ENCODE measurements at regions not wholly inside any gene's neighbourhood (a gene's known extent, or its start where the extent isn't known, plus 50 kb on each side); places are given as distances from the start of the nearest gene placed in this dataset.

- intact Hi-C loops (cut with DNase I): no loop called here
- WGBS, 3 donors: 66 to 68% (median 66%) methylated on average over 3 of the region's 3 CpGs
- DNase-seq: no peak
Observed at GRCh38 chr4:164508097-164508496, 245.8 kb upstream of the SMIM31 start.

GRCh38 chr4:164508771-164509170 is 245.2 kb upstream of the SMIM31 start:
- no peaks in the 10 kb centered on the region for H3K36me3 ChIP-seq (ENCODE audit: insufficient read depth in 1 of 2, low read depth in 1 of 2)
- no peak for DNase-seq
- H3K9me3 ChIP-seq: no peaks in the 10 kb centered on the region
- no peak overlapping the region for H3K27ac ChIP-seq
- H3K27me3 ChIP-seq (ENCODE audit: insufficient read depth in 3 of 3, low read length in 2 of 3): no peaks in the 10 kb centered on the region
- no peak for ATAC-seq
- no peak for TF ChIP-seq CTCF (IDR thresholded peaks at IDR 0.05)
- H3K4me1 ChIP-seq: no peaks in the 10 kb centered on the region
- H3K4me3 ChIP-seq: no peak overlapping the region
- intact Hi-C loops (cut with DNase I): no loop called here
- WGBS, 3 donors: 66 to 70% (median 69%) methylated on average over 1 of the region's 1 CpG

More at GRCh38 chr4:164508097-164508496, 245.8 kb upstream of the SMIM31 start:
- Histone ChIP-seq H3K4me3 (no peak overlapping the region), H3K36me3 (ENCODE audit: insufficient read depth in 1 of 2, low read depth in 1 of 2) (no peaks in the 10 kb centered on the region), H3K27me3 (ENCODE audit: insufficient read depth in 3 of 3, low read length in 2 of 3) (no peaks in the 10 kb centered on the region), H3K9me3 (no peaks in the 10 kb centered on the region), H3K27ac (no peak overlapping the region), H3K4me1 (no peaks in the 10 kb centered on the region)
- no peak for TF ChIP-seq CTCF (IDR thresholded peaks at IDR 0.05)
- no peak for ATAC-seq

- DNase-seq: no peak
- ATAC-seq: no peak
- H3K4me1 ChIP-seq: no peaks in the 10 kb centered on the region
- no peaks in the 10 kb centered on the region for H3K36me3 ChIP-seq (ENCODE audit: insufficient read depth in 1 of 2, low read depth in 1 of 2)
- TF ChIP-seq CTCF (IDR thresholded peaks at IDR 0.05): no peak
- H3K9me3 ChIP-seq: no peaks in the 10 kb centered on the region
- H3K27ac ChIP-seq: no peak overlapping the region
- no peak overlapping the region for H3K4me3 ChIP-seq
- WGBS, 3 donors: 39 to 50% (median 46%) methylated on average over 3 of the region's 3 CpGs
- H3K27me3 ChIP-seq (ENCODE audit: insufficient read depth in 3 of 3, low read length in 2 of 3): no peaks in the 10 kb centered on the region
- intact Hi-C loops (cut with DNase I): no loop called here
Observed at GRCh38 chr4:164509951-164510350, 244.0 kb upstream of the SMIM31 start.

GRCh38 chr4:164512124-164512523 is 241.8 kb upstream of the SMIM31 start:
- no peak for TF ChIP-seq CTCF (IDR thresholded peaks at IDR 0.05)

GRCh38 chr4:164514765-164515164 is 239.2 kb upstream of the SMIM31 start:
- ATAC-seq (no peak), DNase-seq (no peak)
- H3K27me3 ChIP-seq (ENCODE audit: insufficient read depth in 3 of 3, low read length in 2 of 3): no peaks in the 10 kb centered on the region
- H3K36me3 ChIP-seq (ENCODE audit: insufficient read depth in 1 of 2, low read depth in 1 of 2): no peaks in the 10 kb centered on the region
- no peak overlapping the region for H3K27ac ChIP-seq
- TF ChIP-seq CTCF (IDR thresholded peaks at IDR 0.05): no peak
- no peaks in the 10 kb centered on the region for H3K4me1 ChIP-seq
- no peaks in the 10 kb centered on the region for H3K9me3 ChIP-seq
- H3K4me3 ChIP-seq: no peak overlapping the region
- intact Hi-C loops (cut with DNase I): no loop called here

More at GRCh38 chr4:164512124-164512523, 241.8 kb upstream of the SMIM31 start:
- H3K4me1 ChIP-seq: no peaks in the 10 kb centered on the region
- 62 to 76% (median 69%) methylated on average over 2 of the region's 2 CpGs for WGBS, 3 donors
- no peaks in the 10 kb centered on the region for H3K27me3 ChIP-seq (ENCODE audit: insufficient read depth in 3 of 3, low read length in 2 of 3)
- no peaks in the 10 kb centered on the region for H3K9me3 ChIP-seq
- intact Hi-C loops (cut with DNase I): no loop called here
- DNase-seq (no peak), ATAC-seq (no peak)
- no peaks in the 10 kb centered on the region for H3K36me3 ChIP-seq (ENCODE audit: insufficient read depth in 1 of 2, low read depth in 1 of 2)
- H3K27ac ChIP-seq: no peak overlapping the region
- H3K4me3 ChIP-seq: no peak overlapping the region

Measured in psoas muscle (tissue), 7 donors.